NCI-H2227 treated with DMSO at 0.1 percent for 48 hours (cell line): ENCODE measurements at regions not wholly inside any gene's neighbourhood (a gene's known extent, or its start where the extent isn't known, plus 50 kb on each side); places are given as distances from the start of the nearest gene placed in this dataset.
"Not testable (repeated sequence)": the region's sequence is repeated elsewhere in the genome, so short reads cannot be mapped to it uniquely, and the experiment has no call there.

Experiments
- DNase-seq: peaks from one replicate; lab custom pipeline; 2025; lab: John Stamatoyannopoulos, UW

DNA sequence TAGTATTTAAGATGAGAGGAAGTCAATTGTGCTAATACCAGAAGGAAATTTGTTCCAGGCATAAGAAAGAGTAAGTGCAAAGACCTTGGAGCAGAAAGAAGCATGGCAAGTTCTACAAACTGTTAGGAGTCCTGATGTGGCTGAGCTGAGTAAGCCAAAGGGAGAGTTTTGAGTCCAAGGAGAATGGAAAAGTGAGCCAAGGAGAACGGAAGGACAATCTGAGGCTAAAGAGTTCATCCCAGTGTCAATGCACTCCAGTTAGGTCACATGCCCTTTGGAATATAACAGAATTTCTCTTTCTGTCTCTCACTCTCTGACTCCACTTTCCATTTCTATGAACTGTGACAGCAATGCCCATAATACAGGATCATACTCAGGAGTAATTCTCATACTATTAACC is 224.7 kb downstream of the CAAP1 start:
- DNase-seq, result no peak

DNA sequence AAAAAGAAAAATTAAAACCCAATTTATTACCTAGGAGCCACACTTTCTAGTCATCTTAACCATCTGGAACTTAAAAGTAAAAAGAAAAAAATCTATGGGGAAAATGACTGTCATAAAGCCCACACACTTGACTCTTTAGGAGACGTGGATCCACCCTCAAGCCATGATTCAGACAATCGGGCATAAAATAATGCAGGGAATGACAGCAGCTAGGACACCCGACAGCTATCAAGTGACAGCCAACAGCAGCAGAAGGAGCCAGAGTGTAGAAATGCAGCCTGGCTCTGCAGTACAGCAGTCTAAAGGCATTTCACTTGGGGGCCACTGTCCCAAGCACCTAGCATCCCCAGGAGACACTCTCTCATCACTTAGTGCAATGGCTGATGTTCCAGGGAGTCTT is 226.9 kb downstream of the CAAP1 start:
- no peak for DNase-seq

DNA sequence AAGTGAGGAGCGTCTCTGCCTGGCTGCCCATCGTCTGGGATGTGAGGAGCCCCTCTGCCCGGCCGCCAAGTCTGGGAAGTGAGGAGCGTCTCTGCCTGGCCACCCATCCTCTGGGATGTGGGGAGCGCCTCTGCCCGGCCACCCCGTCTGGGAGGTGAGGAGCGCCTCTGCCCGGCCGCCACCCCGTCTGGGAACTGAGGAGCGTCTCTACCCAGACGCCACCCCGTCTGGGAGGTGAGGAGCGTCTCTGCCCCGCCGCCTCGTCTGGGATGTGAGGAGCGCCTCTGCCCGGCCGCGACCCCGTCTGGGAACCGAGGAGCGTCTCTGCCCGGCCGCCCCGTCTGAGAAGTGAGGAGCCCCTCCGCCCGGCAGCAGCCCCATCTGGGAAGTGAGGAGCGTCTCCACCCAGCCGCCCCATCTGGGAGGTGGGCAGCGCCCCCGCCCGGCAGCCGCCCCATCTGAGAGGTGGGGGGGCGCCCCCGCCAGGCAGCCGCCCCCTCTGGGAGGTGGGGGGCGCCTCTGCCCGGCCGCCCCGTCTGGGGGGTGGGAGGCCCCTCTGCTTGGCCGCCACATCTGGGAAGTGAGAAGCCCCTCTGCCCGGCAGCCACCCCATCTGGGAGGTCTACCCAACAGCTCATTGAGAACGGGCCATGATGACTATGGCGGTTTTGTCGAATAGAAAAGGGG is 228.4 kb downstream of the CAAP1 start:
- DNase-seq, result not testable (repeated sequence)

DNA sequence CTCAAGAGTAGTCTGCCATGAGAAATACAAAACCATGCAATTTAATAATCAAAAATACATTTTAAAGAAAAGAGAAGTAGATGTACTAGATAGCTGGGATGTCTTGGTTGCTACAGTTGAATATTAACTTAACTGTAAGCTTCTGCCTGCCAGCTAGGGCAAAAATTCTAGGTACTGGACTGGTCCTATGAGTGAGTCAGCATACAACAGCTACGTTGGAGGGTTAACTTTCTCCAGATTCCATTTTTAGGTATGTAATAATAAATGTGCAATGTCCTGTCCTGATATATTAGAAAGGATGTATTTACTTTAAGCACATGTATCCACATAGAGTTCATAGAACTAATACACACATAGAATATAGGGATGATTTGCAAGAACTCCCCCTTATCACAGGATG is 230.1 kb downstream of the CAAP1 start:
- DNase-seq, result no peak

DNA sequence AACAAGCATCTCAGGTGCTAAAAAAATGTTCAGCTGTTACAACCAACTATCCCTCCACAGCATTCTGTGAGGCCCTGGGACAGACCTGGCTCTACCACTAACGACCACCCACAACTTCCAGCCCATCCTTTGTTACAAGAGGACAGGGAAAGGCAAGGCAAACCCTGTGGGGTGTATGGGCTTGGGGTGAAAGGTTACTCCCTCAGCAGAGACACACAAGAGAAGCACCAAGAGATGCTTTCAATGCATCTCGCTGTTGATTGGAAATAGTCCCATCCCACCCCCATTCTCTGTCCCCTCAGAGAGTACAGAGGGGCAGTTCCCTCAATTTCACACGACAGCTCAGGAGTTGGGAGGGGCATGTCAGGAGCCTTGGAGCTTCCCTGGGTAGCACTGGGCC is 234.1 kb downstream of the CAAP1 start:
- DNase-seq, result no peak

DNA sequence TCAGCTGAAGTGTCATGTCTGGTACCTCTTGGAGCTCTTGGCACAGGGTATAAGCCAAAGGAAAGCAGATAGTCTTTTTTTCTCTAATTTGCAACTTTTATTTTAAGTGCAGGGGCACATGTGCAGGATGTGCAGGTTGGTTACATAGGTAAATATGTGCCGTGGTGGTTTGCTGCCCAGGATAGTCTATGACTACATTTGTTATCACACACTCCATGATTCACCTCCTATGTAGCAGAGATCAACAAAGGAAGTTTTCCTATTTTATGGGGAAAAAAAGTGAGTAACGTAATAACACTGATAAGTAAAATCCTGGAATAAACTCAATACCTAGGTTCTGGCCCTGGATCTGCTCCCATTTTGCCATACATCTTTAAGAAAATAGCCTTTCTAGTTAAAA is 234.6 kb downstream of the CAAP1 start:
- DNase-seq, result no peak

DNA sequence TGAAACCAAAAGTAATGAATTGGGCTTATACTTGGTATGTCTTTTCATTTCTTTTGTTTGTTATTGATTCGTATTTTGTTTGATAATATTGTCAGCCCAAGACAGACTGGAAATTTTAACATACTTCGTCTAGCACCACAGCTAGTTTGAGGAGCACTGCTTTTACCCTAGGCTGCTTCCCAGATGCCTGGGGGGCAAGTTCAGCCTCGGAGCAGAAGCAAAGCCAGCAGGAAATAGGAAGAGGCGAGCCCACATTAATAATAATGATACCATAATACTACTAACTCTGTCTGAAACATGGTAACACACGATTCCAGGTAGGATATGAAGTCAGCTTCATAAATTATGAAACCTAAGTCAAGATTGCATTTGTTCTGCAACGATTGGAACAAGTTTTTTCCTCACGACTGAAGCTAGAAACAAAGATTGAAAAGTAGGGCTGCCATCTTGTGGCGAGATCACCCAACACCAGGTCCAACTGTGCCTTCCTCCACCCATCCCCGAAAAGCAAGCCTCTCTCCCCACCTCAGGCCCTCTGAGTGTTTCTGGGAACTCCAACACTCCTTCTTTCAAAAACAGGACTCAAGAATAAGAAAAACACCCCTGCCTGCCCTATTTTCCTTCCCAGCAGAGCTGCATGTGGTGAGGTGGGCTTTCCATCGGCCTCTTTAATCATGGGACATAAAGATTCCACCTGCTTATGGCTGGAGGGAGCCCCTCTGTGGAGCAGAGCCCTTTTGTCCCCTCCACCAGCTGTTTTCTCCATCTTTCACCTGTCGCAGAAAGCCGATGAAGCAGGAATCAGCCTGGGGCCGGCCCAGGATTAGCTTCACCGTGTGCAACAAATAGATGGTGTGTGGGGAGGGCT is 236.4 kb downstream of the CAAP1 start:
- no peak for DNase-seq

DNA sequence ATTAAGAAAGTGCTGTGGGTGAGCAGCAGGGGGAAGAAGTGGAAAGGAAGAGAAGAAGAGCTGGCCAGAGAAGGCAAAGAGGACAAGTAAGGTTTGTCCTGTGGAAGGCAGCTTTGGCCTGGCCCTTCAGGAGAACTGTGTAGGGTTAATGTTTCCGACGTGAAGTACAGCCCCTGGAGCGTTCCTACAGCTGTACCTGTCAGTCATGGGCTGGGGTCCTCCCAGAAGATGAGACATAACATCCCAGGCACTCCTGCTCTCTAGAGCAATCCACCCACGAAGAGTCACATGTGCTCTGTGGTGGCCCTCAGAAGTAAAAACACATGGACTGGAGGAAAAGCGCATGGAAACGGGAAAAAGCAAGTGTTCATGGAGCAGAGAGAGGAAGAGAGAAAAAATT is 237.4 kb downstream of the CAAP1 start:
- no peak for DNase-seq

DNA sequence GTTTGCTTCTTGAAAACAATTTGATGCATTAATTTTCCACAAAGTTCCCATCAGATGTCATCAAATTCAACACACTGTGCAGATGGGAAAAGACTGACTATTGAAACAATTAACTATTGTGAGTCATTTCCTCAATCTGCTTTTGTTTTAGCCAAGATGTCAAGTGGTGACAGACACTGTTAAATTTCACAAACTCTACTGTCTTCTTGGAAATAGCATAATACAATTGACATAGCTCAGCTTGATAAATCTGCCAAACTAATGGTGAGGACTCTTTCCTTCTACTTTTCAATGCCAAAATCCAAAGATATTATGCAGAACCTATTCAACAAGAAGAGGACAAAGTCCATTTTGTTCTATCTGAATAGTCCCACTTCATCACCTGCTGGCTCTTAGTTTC is 242.3 kb downstream of the CAAP1 start:
- DNase-seq, result no peak

DNA sequence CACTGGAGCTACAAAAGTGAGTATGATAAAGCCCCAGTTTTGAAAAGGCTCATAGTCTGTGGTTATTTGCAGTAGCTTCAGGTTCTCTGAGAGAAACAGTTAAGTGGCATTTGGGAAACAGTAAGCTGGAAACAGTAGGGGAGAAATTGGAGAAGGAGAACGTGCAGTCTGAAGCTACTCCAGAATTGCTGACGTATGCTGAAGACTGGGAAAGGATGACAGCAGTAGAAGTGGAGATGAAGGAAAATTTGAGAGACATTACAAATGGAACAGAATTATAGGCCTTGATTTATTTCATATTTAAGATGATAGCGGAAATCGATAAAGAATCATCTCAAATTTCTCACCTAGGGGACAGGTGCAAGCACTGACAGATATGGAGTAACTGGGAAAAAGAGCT is 248.8 kb downstream of the CAAP1 start:
- no peak for DNase-seq

DNA sequence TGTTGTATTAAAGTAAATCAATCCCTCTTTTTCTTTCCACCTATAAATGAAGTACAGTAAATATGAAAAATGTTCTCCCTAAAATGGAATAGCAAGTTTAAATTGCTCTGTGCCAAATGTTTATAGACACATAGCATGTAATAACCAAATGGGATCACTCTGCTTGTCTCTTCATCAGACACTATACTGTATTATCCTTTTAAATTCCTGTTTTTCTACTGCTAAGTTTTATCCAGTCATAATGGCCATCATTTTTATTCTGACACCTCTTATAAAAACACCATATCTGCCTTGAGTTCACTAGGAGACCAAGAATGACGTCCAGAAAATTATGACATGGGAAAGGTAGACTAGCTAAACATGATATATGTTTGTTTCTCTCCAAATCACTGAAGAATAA is 252.8 kb downstream of the CAAP1 start:
- no peak for DNase-seq

DNA sequence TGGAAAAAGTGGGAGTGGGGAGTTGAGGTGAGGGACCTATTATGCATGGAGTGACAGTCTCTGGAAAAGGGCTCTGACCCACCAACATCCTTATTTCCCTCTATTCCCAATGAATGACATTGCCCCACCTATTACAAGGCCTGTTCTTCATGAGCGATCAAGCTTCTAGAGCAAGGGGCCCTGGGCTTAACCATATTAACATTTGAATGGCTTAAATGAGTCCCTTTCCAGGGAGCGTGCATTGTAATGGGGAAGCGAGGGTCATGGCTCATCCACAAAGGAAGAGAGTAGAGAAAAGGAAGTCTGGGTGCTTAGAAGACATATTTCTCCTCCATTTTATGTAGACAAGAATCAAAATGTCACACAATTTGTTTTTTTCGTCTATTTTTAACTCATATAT is 255.5 kb downstream of the CAAP1 start:
- DNase-seq, result no peak

DNA sequence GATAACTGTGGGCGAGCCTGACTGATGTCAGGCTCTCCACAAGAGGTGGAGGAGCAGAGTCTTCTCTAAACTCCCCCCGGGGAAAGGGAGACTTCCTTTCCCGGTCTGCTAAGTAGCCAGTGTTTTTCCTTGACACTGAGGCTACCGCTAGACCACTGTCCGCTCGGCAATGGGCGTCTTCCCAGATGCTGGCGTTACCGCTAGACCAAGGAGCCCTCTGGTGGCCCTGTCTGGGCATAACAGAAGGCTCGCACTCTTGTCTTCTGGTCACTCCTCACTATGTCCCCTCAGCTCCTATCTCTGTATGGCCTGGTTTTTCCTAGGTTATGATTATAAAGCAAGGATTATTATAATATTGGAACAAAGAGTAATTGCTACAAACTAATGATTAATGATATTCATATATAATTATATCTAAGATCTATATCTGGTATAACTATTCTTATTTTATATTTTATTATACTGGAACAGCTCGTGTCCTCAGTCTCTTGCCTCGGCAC is 278.7 kb downstream of the CAAP1 start:
- not testable (repeated sequence) for DNase-seq

DNA sequence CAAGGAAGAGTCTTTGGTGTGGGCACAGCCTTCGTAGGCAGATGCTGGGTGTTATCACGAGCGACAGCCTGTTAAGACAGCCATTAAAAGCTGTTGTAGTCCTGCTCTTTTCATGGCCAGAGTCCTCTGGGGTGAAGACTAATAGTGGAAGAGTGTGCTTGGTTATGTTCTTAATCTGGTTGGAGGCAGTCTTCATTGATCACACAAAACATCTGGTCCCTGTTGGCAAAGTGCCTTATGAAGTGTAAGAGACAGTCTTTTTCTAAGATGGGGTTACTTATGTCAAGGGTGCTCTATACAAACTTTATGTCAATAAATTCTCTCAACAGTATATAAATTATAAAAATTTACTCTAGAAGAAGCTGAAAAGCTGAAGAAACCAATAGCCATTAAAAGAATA is 280.4 kb downstream of the CAAP1 start:
- no peak for DNase-seq

DNA sequence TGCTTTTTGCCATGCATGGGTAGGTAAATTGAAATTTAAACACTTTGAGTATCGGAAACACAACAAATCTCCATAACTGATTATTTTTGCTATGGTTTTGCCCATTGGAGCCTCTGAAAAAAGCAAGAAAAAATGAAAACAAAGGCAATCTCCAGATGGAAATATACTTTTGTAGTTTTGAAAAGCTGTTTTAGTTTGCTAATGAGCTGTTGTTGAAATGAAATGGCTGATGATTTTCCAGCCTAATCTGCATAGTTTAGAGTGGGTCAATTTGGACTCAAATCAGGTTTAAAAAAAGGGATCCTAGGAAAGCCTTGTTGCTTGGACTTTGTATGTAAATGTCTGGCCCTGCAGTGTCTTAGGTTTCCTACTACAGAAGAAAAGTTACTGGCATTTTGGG is 285.8 kb downstream of the CAAP1 start:
- no peak for DNase-seq

DNA sequence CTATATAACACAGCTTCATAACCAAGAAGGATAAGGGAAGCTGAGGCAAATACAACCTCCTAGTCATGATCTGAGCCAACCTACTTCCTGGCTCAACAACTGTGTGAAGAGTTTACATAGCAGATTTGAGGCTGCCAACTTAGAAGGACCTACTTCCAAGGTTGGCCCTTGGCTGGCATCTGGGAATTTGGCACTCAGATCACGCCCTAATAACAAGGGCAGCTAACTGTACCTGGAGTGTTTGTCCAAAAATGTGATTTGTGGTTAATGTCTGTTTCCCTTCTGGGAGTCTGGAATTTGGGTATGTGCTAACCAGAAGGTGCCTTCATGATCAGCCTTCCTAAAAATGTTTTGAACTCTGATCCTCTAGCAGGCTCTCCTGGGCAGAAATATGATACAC is 287.2 kb downstream of the CAAP1 start:
- no peak for DNase-seq

DNA sequence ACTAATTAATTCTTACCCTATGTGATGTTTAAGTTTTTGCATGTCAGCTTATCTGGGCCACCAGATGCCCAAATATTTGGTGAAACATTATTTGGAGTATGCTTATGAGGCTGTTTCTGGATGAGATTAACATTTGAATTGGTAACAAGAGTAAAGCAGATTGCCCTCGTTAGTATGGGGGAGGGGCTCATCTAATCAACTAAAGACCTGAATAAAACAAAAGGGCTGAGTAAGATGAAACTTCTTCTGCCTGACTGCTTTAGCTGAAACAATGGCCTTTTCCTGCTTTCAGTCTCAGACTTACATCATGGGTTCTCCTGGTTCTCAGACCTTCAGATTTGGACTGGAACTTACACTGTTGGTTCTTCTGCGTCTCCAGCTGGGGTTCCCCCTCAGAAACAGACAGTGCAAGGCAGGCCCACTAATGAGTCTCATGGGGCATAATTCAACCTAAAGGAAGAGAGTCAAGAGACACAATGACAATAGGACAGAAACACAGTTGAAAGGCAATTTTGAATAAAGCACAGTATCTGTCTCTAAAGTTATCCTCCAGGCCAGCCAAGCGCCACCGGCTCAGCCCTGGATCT is 288.4 kb downstream of the CAAP1 start:
- no peak for DNase-seq

DNA sequence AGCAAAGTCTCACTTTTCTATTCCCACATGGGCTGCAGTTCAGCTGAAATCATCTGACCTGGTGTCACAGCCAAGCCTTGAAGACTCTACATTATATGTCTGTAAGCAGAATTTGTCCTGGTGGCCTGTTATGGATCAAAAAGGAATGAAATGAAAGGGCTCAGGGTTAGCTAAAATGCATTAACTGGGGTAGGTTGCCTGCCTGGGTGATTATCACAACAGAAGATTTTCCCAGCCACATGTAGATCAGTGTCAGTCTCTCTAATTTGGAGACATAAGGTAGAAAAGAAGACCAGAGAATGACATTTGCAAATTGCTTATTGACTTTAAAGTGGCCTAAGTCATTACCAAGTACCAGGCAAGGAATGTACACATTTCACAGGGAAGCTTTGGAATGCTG is 289.0 kb downstream of the CAAP1 start:
- no peak for DNase-seq

DNA sequence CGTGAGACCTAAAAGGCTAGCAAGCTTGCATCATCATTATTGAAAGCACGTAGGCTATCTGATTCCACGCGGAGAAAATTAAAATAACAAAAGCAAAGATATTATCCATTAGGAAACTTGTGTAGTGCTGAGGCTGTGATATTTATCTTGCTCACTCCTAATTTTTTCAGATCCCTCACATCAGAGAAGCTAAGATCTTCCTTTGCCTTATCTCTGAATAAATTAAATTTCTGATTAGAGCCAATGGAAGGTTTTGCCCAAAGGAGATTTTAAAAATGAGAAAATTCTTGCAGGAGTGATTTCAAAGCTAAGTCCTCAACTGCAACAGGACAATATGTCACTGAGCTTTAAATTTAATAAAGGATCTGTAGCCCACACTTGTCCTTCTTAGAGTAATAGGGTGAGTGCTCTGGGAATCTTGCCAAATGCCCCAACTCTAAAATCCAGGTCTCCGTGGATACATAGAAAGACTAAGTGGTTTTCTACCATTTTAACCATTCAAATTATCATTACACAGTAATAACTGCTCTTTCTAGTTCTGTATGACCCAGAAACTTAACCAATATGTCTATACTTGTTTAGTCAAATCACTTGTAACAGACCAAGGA is 295.0 kb downstream of the CAAP1 start:
- DNase-seq, result no peak

DNA sequence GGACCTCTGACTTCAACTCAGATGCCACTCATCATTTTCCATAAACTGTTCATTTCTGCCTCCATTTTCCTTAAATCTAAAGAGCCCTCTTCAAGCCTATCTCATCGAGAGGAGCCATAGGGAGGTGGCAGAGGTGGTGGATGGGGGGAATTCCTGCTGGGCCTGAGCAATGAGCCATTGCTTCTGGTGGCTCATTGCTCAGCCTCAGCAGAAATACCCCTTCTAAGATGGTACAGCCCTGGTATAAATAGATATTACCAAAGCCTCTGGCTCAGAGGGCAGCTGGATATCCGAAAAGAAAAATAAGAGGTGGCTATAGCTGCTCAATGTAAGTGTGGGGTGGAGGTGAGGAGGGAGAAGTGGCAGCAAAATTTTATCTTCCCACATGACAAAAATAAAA is 313.5 kb downstream of the CAAP1 start:
- no peak for DNase-seq

DNA sequence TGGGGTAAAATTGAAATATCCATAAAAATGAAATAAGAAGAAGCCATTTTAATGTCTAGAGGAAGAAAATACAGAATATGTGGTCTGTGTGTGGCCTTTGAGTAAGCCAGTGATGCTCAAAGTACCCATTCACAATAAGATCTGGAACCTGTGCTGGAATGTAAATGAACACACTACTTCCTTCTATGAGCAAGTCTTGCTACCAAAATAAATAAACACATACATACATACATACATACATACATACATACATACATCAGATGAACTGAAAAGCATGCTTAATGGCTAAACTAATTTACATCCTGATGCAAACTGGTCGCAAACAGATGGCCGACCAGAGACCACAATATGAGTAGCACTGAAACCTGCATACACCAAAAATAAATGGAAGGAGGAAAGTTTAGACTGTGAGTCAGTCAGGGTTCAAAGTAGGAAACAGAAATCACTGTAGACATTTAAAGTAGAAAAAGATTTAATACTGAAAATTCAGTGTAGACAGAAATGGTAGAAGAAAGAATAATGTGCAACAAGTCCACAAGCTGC is 317.6 kb downstream of the CAAP1 start:
- no peak for DNase-seq

DNA sequence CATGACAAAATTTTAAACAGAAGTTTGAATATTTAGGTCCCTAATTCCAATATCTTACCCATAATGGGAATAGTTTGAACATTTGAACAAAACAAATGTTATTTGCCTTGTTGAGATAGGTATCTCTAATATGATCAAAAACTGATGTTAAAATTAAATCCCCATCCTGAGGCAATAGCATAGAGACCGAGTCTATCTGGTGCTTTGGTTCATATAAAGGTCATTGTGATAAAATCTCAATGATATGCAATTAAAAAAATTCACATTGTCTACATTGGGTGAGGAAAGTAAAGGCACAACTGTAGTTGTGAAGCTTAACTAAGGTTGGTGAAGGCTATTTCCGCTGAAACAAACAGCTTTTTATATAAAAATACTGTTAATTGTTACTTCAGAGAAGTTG is 318.3 kb downstream of the CAAP1 start:
- DNase-seq, result no peak
